ENCODE measurements at regions not wholly inside any gene's neighbourhood (a gene's known extent, or its start where the extent isn't known, plus 50 kb on each side); places are given as distances from the start of the nearest gene placed in this dataset.

DNA sequence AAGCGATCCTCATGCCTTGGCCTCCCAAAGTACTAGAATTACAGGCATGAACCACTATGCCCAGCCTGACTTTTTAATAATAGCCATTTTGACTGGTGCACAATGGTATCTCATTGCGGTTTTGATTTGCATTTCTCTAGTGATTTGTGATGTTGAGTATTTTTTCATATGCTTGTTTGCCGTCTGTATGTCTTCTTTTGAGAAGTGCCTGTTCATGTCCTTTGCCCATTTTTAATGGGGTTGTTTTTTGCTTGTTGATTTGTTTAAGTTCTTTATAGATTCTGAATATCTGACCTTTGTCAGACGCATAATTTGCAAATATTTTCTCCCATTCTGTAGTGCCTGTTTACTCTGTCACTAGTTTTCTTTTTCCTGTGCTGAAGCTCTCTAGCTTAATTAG, 219.2 kb upstream of the CTBP2 start:
- intact Hi-C loops (cut with DNase I; ENCODE audit: low total_unique reads), result no loop called here

GRCh38 chr10:125377368-125377767, 217.0 kb upstream of the CTBP2 start:
- H3K27ac ChIP-seq, result no peak overlapping the region
- H3K27me3 ChIP-seq (replicated peaks in 1 of 7), result no peaks in the 10 kb centered on the region
- intact Hi-C loops (cut with DNase I; ENCODE audit: low total_unique reads), result no loop called here
- H3K9me3 ChIP-seq, result peaks cover 0 to 33% (median 20%) of the 10 kb centered on the region in 8 donors
- no peaks in the 10 kb centered on the region for H3K36me3 ChIP-seq
- no peak overlapping the region for H3K4me3 ChIP-seq
- no peak for DNase-seq
- TF ChIP-seq POLR2A (IDR thresholded peaks at IDR 0.05), result no peak
- TF ChIP-seq POLR2AphosphoS5 (IDR thresholded peaks at IDR 0.05), result no peak
- TF ChIP-seq, protein P1, sequence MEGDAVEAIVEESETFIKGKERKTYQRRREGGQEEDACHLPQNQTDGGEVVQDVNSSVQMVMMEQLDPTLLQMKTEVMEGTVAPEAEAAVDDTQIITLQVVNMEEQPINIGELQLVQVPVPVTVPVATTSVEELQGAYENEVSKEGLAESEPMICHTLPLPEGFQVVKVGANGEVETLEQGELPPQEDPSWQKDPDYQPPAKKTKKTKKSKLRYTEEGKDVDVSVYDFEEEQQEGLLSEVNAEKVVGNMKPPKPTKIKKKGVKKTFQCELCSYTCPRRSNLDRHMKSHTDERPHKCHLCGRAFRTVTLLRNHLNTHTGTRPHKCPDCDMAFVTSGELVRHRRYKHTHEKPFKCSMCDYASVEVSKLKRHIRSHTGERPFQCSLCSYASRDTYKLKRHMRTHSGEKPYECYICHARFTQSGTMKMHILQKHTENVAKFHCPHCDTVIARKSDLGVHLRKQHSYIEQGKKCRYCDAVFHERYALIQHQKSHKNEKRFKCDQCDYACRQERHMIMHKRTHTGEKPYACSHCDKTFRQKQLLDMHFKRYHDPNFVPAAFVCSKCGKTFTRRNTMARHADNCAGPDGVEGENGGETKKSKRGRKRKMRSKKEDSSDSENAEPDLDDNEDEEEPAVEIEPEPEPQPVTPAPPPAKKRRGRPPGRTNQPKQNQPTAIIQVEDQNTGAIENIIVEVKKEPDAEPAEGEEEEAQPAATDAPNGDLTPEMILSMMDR (IDR thresholded peaks at IDR 0.05 in 8 of 11, conservative IDR thresholded peaks at IDR 0.05 in 3 of 11), result no peak
- no peaks in the 10 kb centered on the region for H3K4me1 ChIP-seq

More for the DNA sequence above, 219.2 kb upstream of the CTBP2 start:
- peaks cover 0 to 53% (median 23%) of the 10 kb centered on the region in 8 donors for H3K9me3 ChIP-seq
- no peaks in the 10 kb centered on the region for H3K36me3 ChIP-seq
- TF ChIP-seq POLR2A (IDR thresholded peaks at IDR 0.05) (no peak), POLR2AphosphoS5 (IDR thresholded peaks at IDR 0.05) (no peak)
- TF ChIP-seq, protein P1 (IDR thresholded peaks at IDR 0.05 in 8 of 11, conservative IDR thresholded peaks at IDR 0.05 in 3 of 11), result no peak
- DNase-seq, result no peak
- peaks cover 0 to 3% (median 0%) of the 10 kb centered on the region in 7 donors for H3K27me3 ChIP-seq (replicated peaks in 1 of 7)
- no peak overlapping the region for H3K27ac ChIP-seq
- H3K4me3 ChIP-seq, result no peak overlapping the region
- 62 to 72% (median 70%) methylated on average over 4 of the region's 4 CpGs for WGBS, 5 donors
- no peaks in the 10 kb centered on the region for H3K4me1 ChIP-seq

GRCh38 chr10:125375210-125375609, 214.8 kb upstream of the CTBP2 start:
- Histone ChIP-seq H3K36me3 (no peaks in the 10 kb centered on the region), H3K27me3 (replicated peaks in 1 of 7) (peaks cover 0 to 8% (median 0%) of the 10 kb centered on the region in 7 donors), H3K9me3 (peaks cover 0 to 19% (median 15%) of the 10 kb centered on the region in 8 donors), H3K27ac (no peak overlapping the region), H3K4me3 (no peak overlapping the region), H3K4me1 (no peaks in the 10 kb centered on the region)
- no peak for TF ChIP-seq POLR2AphosphoS5 (IDR thresholded peaks at IDR 0.05)
- TF ChIP-seq, protein P1 (IDR thresholded peaks at IDR 0.05 in 8 of 11, conservative IDR thresholded peaks at IDR 0.05 in 3 of 11), result no peak
- TF ChIP-seq POLR2A (IDR thresholded peaks at IDR 0.05), result no peak
- intact Hi-C loops (cut with DNase I; ENCODE audit: low total_unique reads), result no loop called here
- DNase-seq, result no peak
- 50 to 65% (median 58%) methylated on average over 3 of the region's 3 CpGs for WGBS, 5 donors

GRCh38 chr10:125373546-125373945, 213.2 kb upstream of the CTBP2 start:
- intact Hi-C loops (cut with DNase I; ENCODE audit: low total_unique reads), result no loop called here
- Histone ChIP-seq H3K27me3 (replicated peaks in 1 of 7) (peaks cover 0 to 10% (median 0%) of the 10 kb centered on the region in 7 donors), H3K36me3 (no peaks in the 10 kb centered on the region), H3K27ac (no peak overlapping the region), H3K4me1 (no peaks in the 10 kb centered on the region), H3K9me3 (peaks cover 0 to 2% (median 0%) of the 10 kb centered on the region in 8 donors), H3K4me3 (no peak overlapping the region)
- TF ChIP-seq POLR2A (IDR thresholded peaks at IDR 0.05), result no peak
- no peak for TF ChIP-seq POLR2AphosphoS5 (IDR thresholded peaks at IDR 0.05)
- TF ChIP-seq, protein P1 (IDR thresholded peaks at IDR 0.05 in 8 of 11, conservative IDR thresholded peaks at IDR 0.05 in 3 of 11), result no peak
- DNase-seq, result no peak
- 54 to 68% (median 62%) methylated on average over 6 of the region's 6 CpGs for WGBS, 5 donors
